ENCODE measurements at regions not wholly inside any gene's neighbourhood (a gene's known extent, or its start where the extent isn't known, plus 50 kb on each side); places are given as distances from the start of the nearest gene placed in this dataset.
"Not testable (repeated sequence)": the region's sequence is repeated elsewhere in the genome, so short reads cannot be mapped to it uniquely, and the experiment has no call there.

- Histone ChIP-seq H3K9me2 (replicated peaks; ENCODE audit: insufficient read depth, low read length) (no peaks in the 10 kb centered on the region), H3K27me3 (replicated peaks; ENCODE audit: insufficient read depth, low read length) (no peaks in the 10 kb centered on the region), H3F3A (ENCODE audit: insufficient read depth, low read length) (no peaks in the 10 kb centered on the region), H3K27ac (ENCODE audit: low read length) (no peak overlapping the region), H4K20me1 (ENCODE audit: insufficient read depth, low read length) (no peaks in the 10 kb centered on the region), H3K36me3 (replicated peaks; ENCODE audit: insufficient read depth, low read length) (no peaks in the 10 kb centered on the region), H3K4me1 (ENCODE audit: low read length) (no peaks in the 10 kb centered on the region), H3K79me2 (ENCODE audit: low read length) (no peaks in the 10 kb centered on the region), H3K9me3 (replicated peaks; ENCODE audit: insufficient read depth, low read length) (no peaks in the 10 kb centered on the region), H2AFZ (ENCODE audit: low read length) (no peak overlapping the region), H3K4me3 (ENCODE audit: low read length) (no peak overlapping the region), H3K4me2 (ENCODE audit: low read depth, low read length) (no peak overlapping the region), H3K9ac (ENCODE audit: low read length) (no peak overlapping the region)
- DNase-seq, result no peak
- TF ChIP-seq CTCF (IDR thresholded peaks at IDR 0.05; ENCODE audit: low read length), result no peak
- no peak for TF ChIP-seq EZH2 (optimal IDR thresholded peaks at IDR 0.05; ENCODE audit: low read depth, low read length)
- no peak for TF ChIP-seq EZH2phosphoT487 (IDR thresholded peaks at IDR 0.05; ENCODE audit: low read length)
These were observed 94.8 kb downstream of the ETS2 start for GRCh38 chr21:38900499-38900898.

- not testable (repeated sequence) for H3K79me2 ChIP-seq (ENCODE audit: low read length); H3K9ac ChIP-seq (ENCODE audit: low read length)
These were observed 94.3 kb downstream of the ETS2 start for GRCh38 chr21:38899985-38900384.

GRCh38 chr21:38899277-38899947 lies 93.7 kb downstream of the ETS2 start:
- no peaks in the 10 kb centered on the region for H3K9me3 ChIP-seq (replicated peaks; ENCODE audit: insufficient read depth, low read length)
- no peak overlapping the region for H3K4me2 ChIP-seq (ENCODE audit: low read depth, low read length)
- no peaks in the 10 kb centered on the region for H3K27me3 ChIP-seq (replicated peaks; ENCODE audit: insufficient read depth, low read length)
- H2AFZ ChIP-seq (ENCODE audit: low read length), result no peak overlapping the region
- no peak overlapping the region for H3K9ac ChIP-seq (ENCODE audit: low read length)
- H3K9me2 ChIP-seq (replicated peaks; ENCODE audit: insufficient read depth, low read length), result no peaks in the 10 kb centered on the region
- no peaks in the 10 kb centered on the region for H3K79me2 ChIP-seq (ENCODE audit: low read length)
- no peak for DNase-seq
- H4K20me1 ChIP-seq (ENCODE audit: insufficient read depth, low read length), result no peaks in the 10 kb centered on the region
- TF ChIP-seq EZH2phosphoT487 (IDR thresholded peaks at IDR 0.05; ENCODE audit: low read length) (no peak), CTCF (IDR thresholded peaks at IDR 0.05; ENCODE audit: low read length) (no peak), EZH2 (optimal IDR thresholded peaks at IDR 0.05; ENCODE audit: low read depth, low read length) (no peak)
- no peak overlapping the region for H3K27ac ChIP-seq (ENCODE audit: low read length)
- no peak overlapping the region for H3K4me3 ChIP-seq (ENCODE audit: low read length)
- no peaks in the 10 kb centered on the region for H3K36me3 ChIP-seq (replicated peaks; ENCODE audit: insufficient read depth, low read length)
- no peaks in the 10 kb centered on the region for H3K4me1 ChIP-seq (ENCODE audit: low read length)
- H3F3A ChIP-seq (ENCODE audit: insufficient read depth, low read length), result no peaks in the 10 kb centered on the region

More at GRCh38 chr21:38899985-38900384, 94.3 kb downstream of the ETS2 start:
- not testable (repeated sequence) for H3K27me3 ChIP-seq (replicated peaks; ENCODE audit: insufficient read depth, low read length); H3K27ac ChIP-seq (ENCODE audit: low read length); H3K36me3 ChIP-seq (replicated peaks; ENCODE audit: insufficient read depth, low read length); H3K9me2 ChIP-seq (replicated peaks; ENCODE audit: insufficient read depth, low read length); DNase-seq; H4K20me1 ChIP-seq (ENCODE audit: insufficient read depth, low read length); H2AFZ ChIP-seq (ENCODE audit: low read length); H3K9me3 ChIP-seq (replicated peaks; ENCODE audit: insufficient read depth, low read length); H3K4me2 ChIP-seq (ENCODE audit: low read depth, low read length); H3K4me3 ChIP-seq (ENCODE audit: low read length); H3F3A ChIP-seq (ENCODE audit: insufficient read depth, low read length); H3K4me1 ChIP-seq (ENCODE audit: low read length)

- Histone ChIP-seq H3K9me3 (replicated peaks; ENCODE audit: insufficient read depth, low read length) (no peaks in the 10 kb centered on the region), H3K36me3 (replicated peaks; ENCODE audit: insufficient read depth, low read length) (no peaks in the 10 kb centered on the region), H3K9me2 (replicated peaks; ENCODE audit: insufficient read depth, low read length) (no peaks in the 10 kb centered on the region), H3F3A (ENCODE audit: insufficient read depth, low read length) (no peaks in the 10 kb centered on the region), H4K20me1 (ENCODE audit: insufficient read depth, low read length) (no peaks in the 10 kb centered on the region), H3K4me1 (ENCODE audit: low read length) (no peaks in the 10 kb centered on the region), H3K4me3 (ENCODE audit: low read length) (no peak overlapping the region), H3K4me2 (ENCODE audit: low read depth, low read length) (no peak overlapping the region), H3K79me2 (ENCODE audit: low read length) (no peaks in the 10 kb centered on the region), H3K27ac (ENCODE audit: low read length) (no peak overlapping the region), H3K27me3 (replicated peaks; ENCODE audit: insufficient read depth, low read length) (no peaks in the 10 kb centered on the region), H3K9ac (ENCODE audit: low read length) (no peak overlapping the region), H2AFZ (ENCODE audit: low read length) (no peak overlapping the region)
- TF ChIP-seq CTCF (IDR thresholded peaks at IDR 0.05; ENCODE audit: low read length), result no peak
- TF ChIP-seq EZH2phosphoT487 (IDR thresholded peaks at IDR 0.05; ENCODE audit: low read length), result no peak
- TF ChIP-seq EZH2 (optimal IDR thresholded peaks at IDR 0.05; ENCODE audit: low read depth, low read length), result no peak
- DNase-seq, result no peak
These were observed 92.8 kb downstream of the ETS2 start for GRCh38 chr21:38898422-38899096.

All from MM.1S (cell line).